HUDEP-2 (cell line): ENCODE measurements at regions not wholly inside any gene's neighbourhood (a gene's known extent, or its start where the extent isn't known, plus 50 kb on each side); places are given as distances from the start of the nearest gene placed in this dataset.
"Not testable (repeated sequence)": the region's sequence is repeated elsewhere in the genome, so short reads cannot be mapped to it uniquely, and the experiment has no call there.

ENCODE experiments used
- DNase-seq, 76 experiments: peaks; one replicate each; lab custom pipeline; 2025; ENCODE audit not compliant: unreplicated experiment in 76 of 76; lab: John Stamatoyannopoulos, UW

DNA sequence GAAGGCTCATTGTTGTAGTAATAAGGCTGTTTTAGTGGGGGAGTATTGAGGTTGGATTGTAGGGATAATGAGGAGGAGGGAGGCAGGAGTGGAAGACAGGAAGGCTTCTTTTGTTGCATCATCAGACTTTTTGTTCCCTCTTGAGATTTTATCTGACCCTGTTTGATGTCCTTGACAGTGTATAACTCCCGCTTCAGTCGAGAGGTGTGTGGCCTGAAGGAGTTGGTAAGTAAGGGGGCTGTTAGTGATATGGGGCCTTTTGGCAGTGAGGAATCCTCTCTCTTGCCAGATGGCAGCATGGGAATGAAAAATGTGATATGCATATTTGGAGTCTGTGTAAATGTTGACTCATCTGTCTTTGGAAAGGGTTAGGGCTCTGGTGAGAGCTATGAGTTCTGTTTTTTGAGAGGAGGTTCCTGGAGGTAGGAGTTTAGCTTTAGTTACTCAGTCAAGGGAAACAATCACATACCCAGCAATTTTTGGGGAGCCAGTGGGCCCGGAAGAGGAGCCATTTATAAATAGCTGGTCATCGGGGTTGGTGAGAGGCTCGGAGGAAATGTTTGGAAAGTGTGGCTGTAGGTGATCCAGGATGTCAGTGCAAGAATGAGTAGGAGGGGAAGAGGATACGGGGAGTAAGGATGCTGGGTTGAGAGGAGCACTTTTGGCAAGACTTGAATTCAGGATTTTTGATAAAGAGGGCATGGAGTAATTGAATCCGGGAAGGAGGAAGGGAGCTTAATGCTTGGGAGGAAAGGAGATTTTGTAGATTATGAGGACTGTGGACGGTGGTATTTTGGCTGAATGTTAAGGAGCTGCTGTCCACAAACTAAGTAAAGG, 136.7 kb upstream of the ETV3 start:
- DNase-seq: no peak

GRCh38 chr1:157272729-157273524, 134.7 kb upstream of the ETV3 start:
- no peak for DNase-seq

- DNase-seq: no peak
These were observed 134.1 kb upstream of the ETV3 start for GRCh38 chr1:157272264-157272663.

DNA sequence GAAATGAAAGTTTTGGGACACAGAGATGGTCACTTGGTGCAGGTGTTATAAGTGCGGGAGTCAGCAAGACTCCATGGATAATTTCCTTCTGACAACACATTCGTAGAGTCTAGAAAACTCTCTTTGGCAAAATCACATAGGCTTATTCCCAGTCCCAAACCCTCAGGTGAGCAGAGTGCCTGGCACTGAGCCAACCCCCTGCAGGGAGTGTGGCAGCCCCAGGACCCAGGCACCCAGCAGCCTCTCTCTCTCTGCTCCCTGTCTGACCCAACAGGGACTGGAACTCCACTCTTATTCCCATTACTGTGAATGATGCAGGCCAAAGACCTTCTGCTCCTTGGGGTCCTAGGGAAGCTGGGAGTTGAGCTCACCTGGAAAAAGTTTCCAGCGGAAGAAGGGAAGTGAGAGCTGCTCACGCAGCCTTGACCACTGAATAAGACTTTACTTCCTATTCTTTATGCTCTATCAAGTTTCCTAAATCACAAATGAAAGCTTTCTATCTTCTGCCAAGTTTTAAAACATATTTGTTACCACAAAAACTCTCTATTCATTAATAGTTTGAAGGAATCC, 132.6 kb upstream of the ETV3 start:
- no peak for DNase-seq

- DNase-seq: no peak
These were observed 131.6 kb upstream of the ETV3 start for GRCh38 chr1:157269656-157270375.

GRCh38 chr1:157262891-157263290, 124.7 kb upstream of the ETV3 start:
- no peak for DNase-seq

DNA sequence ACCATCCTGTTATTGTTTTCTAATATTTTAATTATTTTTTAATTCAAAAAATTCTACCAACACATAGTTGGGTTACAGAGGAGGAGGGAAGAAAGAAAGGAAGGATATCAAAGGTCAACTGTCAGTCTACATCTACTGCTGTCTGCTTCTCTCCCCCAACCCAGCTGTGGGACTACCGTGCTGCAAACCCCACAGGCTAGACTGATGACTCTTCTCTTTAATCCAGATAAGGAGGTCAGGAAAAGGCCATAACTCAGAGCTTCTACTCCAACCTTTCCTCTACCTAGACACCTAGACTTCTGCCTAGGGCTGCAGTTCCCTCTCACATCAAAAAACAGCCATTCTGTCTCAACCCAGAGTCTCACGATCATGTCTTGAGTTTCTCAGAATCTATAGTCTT, 124.2 kb upstream of the ETV3 start:
- DNase-seq: no peak

DNA sequence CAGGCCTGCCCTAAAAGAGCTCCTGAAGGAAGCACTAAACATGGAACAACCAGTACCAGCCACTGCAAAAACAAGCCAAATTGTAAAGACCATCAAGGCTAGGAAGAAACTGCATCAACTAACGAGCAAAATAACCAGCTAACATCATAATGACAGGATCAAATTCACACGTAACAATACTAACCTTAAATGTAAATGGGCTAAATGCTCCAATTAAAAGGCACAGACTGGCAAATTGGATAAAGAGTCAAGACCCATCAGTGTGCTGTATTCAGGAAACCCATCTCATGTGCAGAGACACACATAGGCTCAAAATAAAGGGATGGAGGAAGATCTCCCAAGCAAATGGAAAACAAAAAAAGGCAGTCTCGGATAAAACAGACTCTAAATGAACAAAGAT, 117.7 kb upstream of the ETV3 start:
- not testable (repeated sequence) for DNase-seq

GRCh38 chr1:157254183-157254582, 116.0 kb upstream of the ETV3 start:
- not testable (repeated sequence) for DNase-seq

GRCh38 chr1:157252473-157252872, 114.3 kb upstream of the ETV3 start:
- no peak for DNase-seq

- DNase-seq: no peak
These were observed 111.5 kb upstream of the ETV3 start for GRCh38 chr1:157249739-157250138.

DNA sequence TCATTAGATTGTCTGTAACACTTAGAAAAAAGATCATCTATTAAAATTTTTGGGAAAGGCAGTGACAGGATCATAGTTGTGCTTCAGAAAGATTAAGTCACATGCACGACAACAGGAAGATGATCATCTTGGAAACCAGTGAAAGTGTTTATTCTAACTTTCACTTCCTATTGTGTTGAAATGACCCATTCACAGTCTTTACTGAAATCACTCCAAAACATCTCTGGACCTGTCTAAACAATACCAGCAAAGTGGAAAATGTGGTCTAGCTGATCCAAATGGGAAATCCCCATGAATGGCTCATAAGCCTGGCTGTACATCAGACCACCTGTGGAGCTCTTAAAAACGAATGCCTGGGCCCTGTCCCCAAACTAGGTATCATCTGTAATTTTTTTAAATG, 111.1 kb upstream of the ETV3 start:
- DNase-seq: no peak

- not testable (repeated sequence) for DNase-seq
These were observed 109.5 kb upstream of the ETV3 start for GRCh38 chr1:157247764-157248049.

GRCh38 chr1:157247005-157247763, 109.0 kb upstream of the ETV3 start:
- no peak for DNase-seq

DNA sequence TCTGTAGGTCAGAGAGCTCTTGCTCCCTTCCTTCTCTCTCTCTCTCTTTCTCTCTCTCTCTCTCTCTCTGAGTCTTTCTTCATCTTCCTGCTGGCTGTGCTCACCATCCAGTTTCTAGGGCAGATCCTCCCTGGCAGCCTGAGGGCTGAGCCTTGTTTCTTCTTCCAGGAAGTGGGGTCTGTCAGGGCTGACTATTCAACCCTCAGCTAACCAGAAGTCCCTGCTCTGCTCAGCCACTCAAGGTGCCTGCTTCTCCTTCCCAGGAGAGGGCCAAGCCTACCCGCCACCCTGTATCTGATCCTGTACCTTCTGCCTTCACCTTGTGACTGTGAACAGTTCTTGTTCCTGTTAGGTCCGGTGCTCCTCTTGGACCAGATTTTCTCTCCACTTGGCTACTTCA, 107.6 kb upstream of the ETV3 start:
- DNase-seq: no peak

DNA sequence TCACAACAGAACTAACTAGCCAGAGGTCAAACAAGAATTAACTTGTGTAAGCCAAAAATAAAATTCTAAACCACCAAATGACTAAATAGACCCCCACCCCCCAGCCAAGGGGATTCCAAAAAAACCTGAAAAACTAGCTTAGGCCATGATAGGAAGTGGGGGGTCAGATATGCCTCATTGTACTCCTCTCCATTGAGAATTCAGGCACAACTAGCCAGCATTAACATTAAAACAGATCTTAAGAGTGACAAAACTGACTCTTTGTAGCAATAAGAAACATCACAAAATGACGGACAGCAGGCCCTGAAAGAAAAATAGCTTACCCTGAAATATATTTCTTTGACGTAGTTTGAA, 103.0 kb upstream of the ETV3 start:
- no peak for DNase-seq

DNA sequence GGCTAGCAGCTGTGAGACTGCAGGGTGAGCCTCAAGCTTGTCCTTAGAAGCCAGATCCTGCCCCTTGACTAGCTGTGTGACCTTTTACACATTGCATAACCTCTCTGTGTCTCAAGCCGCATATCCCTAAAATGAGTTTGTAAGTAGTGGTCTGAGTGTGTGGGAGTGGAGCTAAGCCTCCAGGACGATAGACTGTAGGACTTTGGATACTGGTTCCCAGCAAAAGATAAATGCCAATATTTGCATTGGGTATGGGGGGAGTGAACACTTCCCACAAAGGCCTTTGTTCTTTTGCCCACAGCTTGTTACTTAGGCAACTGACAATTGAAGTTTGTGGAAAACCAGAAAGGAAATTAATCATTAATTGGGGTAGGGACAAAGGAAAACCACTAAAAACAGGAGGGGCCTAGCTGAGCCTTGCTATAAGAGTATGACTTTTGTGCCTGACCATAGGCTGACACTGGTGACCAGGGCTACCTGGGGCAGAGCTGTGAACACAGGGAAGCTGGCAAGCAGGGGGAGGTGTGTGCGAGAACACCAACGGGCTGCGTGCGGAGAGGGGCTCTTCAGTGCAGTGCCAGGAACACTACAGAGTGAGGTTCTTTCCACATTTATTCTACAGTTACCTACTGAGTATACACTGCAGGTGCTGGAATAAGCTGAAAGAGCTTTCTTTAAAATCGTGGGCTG, 102.4 kb upstream of the ETV3 start:
- no peak for DNase-seq

DNA sequence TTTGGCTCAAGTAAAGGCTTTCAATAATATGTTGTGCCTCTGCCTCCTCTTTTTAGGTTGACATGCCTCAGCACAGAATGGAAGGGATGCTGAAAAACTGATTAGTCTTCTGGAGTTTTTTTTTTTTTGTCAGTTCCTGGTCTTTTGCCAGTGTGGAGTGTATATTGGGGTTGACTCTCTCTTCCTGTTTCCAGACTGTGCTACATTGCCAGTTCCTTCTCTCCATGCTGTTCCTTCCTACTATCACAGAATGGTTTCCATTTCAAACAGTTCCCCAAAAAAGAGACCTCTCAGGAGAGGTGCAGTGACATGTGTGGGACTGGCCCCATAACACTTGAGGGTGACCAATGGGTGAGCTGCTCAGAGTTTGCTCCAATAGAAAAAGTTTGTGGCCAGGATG, 101.7 kb upstream of the ETV3 start:
- DNase-seq: no peak

GRCh38 chr1:157238585-157238984, 100.4 kb upstream of the ETV3 start:
- no peak for DNase-seq

GRCh38 chr1:157237981-157238380, 99.8 kb upstream of the ETV3 start:
- DNase-seq: no peak
